Upper lobe of left lung (tissue), 4 donors: ENCODE measurements at regions not wholly inside any gene's neighbourhood (a gene's known extent, or its start where the extent isn't known, plus 50 kb on each side); places are given as distances from the start of the nearest gene placed in this dataset.

ENCODE experiments used
- EP300 ChIP-seq, 4 donors: sonication (generic); formaldehyde crosslinking; IDR thresholded peaks; one replicate each; pipeline ENCODE4 v1.5.1; 2017; ENCODE audit warnings: antibody characterized with exemption in 4 of 4, control low read depth in 2 of 4
- POLR2A ChIP-seq, 4 donors: fragments of 450-650 bp; IDR thresholded peaks; one replicate each; pipeline ENCODE4 v1.5.1; 2016 to 2017; ENCODE audit warnings: antibody characterized with exemption in 4 of 4, mild to moderate bottlenecking in 2 of 4
- TF ChIP-seq, protein P1 (sequence below), 6 experiments: fragments of 450-650 bp in 4 of 6; fragments of 200-600 bp in 2 of 6; sonication (generic) in 2 of 6; IDR thresholded peaks; one replicate each; pipeline ENCODE4 v1.5.1; 2016 to 2019; ENCODE audit warnings: antibody characterized with exemption in 6 of 6

DNA sequence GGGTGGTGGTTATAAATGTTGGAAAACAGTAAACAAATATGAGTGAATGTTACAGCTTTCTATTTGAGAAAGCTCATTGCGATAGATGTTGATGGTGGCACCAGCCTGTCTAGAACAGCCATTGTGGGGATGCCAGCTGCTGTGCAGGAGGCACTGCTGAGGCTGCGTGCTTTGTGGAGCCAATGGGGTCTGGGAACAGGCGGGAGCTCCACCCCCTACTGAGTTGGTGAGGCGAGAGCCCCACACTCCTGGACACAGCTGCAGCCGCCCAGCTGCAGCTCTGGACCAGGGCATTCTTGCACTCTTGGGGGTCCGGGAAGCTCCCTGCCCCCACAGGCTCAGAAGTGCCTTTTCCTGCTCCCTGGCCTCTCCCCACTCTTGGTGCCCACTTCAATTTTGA is 1147.1 kb upstream of the LRRTM3 start:
- TF ChIP-seq, protein P1, sequence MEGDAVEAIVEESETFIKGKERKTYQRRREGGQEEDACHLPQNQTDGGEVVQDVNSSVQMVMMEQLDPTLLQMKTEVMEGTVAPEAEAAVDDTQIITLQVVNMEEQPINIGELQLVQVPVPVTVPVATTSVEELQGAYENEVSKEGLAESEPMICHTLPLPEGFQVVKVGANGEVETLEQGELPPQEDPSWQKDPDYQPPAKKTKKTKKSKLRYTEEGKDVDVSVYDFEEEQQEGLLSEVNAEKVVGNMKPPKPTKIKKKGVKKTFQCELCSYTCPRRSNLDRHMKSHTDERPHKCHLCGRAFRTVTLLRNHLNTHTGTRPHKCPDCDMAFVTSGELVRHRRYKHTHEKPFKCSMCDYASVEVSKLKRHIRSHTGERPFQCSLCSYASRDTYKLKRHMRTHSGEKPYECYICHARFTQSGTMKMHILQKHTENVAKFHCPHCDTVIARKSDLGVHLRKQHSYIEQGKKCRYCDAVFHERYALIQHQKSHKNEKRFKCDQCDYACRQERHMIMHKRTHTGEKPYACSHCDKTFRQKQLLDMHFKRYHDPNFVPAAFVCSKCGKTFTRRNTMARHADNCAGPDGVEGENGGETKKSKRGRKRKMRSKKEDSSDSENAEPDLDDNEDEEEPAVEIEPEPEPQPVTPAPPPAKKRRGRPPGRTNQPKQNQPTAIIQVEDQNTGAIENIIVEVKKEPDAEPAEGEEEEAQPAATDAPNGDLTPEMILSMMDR (IDR thresholded peaks at IDR 0.05): no peak
- TF ChIP-seq POLR2A (IDR thresholded peaks at IDR 0.05) (no peak), EP300 (IDR thresholded peaks at IDR 0.05) (no peak)
